ENCODE measurements at regions not wholly inside any gene's neighbourhood (a gene's known extent, or its start where the extent isn't known, plus 50 kb on each side); places are given as distances from the start of the nearest gene placed in this dataset.

- no peak for TF ChIP-seq EP300 (IDR thresholded peaks at IDR 0.05)
- no peak for TF ChIP-seq POLR2A (IDR thresholded peaks at IDR 0.05)
Measured at GRCh38 chr6:85079761-85080160, 315.4 kb upstream of the TBX18 start.

Measured in ovary (tissue), 1 donor.